BLaER1 (cell line): ENCODE measurements at regions not wholly inside any gene's neighbourhood (a gene's known extent, or its start where the extent isn't known, plus 50 kb on each side); places are given as distances from the start of the nearest gene placed in this dataset.

Experiments
- H3K27ac ChIP-seq: shearing (Covaris generic); formaldehyde crosslinking; 2 replicates; pipeline ENCODE4 v1.8.1; 2022
- H3K27me3 ChIP-seq: shearing (Covaris generic); formaldehyde crosslinking; 2 replicates; pipeline ENCODE4 v1.8.1; 2022
- H3K36me3 ChIP-seq: shearing (Covaris generic); formaldehyde crosslinking; 2 replicates; pipeline ENCODE4 v1.8.1; 2022
- H3K4me1 ChIP-seq: shearing (Covaris generic); formaldehyde crosslinking; 2 replicates; pipeline ENCODE4 v1.8.1; 2022
- H3K4me2 ChIP-seq: shearing (Covaris generic); formaldehyde crosslinking; 2 replicates; pipeline ENCODE4 v1.8.1; 2022
- H3K4me3 ChIP-seq: shearing (Covaris generic); formaldehyde crosslinking; 2 replicates; pipeline ENCODE4 v1.8.1; 2022
- H3K9ac ChIP-seq: shearing (Covaris generic); formaldehyde crosslinking; 2 replicates; pipeline ENCODE4 v1.8.1; 2022
- H3K9me3 ChIP-seq: shearing (Covaris generic); formaldehyde crosslinking; 2 replicates; pipeline ENCODE4 v1.8.1; 2022
- H4K20me1 ChIP-seq: shearing (Covaris generic); formaldehyde crosslinking; 2 replicates; pipeline ENCODE4 v1.8.1; 2022
- Cebpa-rat ChIP-seq: shearing (Covaris generic); IDR thresholded peaks from 2 replicates; pipeline ENCODE4 v1.8.1; 2022

DNA sequence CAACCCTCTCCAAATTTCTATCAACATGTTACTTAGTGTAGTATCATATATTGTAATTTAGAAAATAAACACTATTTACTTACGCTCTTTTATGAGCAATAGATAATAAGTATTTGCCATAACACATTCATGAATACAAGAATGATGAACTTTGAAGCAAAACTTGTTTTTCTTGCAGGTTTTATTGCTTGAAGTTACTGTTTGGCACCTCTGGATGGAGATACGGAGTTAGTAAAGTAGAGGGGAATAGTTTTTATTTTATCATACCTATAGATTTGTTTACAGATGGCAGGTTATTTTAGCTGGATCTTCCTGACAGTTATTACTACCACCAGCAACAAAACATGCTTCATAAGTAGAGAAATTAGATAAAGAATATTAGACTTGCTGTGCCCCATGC is 274.2 kb upstream of the LRRTM4 start:
- no peak for TF ChIP-seq Cebpa-rat
- Histone ChIP-seq H3K4me3 (no peak overlapping the region), H4K20me1 (no peaks in the 10 kb centered on the region), H3K4me1 (no peaks in the 10 kb centered on the region), H3K9ac (no peak overlapping the region), H3K27ac (no peak overlapping the region), H3K36me3 (no peaks in the 10 kb centered on the region), H3K4me2 (no peak overlapping the region), H3K9me3 (no peaks in the 10 kb centered on the region), H3K27me3 (no peaks in the 10 kb centered on the region)

DNA sequence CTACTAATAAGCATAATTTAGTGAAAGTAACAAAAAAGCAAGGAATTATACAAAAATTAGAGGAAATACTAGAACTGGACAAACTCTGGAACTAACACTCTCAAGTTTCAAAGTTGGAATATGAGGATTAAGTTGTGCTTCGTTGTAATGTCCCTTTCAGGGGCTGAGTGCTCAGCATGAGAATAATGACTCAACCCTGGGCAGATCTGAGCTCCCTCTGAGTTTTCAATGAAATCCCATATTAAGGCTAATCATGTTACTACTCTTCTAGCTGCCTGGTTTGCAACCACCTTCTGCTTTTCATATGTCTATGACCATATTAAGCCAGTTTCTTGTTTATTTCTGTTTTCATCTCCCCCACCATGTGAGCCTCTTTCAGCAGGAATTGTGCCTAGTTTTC is 274.9 kb upstream of the LRRTM4 start:
- Histone ChIP-seq H3K4me3 (no peak overlapping the region), H3K27me3 (no peaks in the 10 kb centered on the region), H3K36me3 (no peaks in the 10 kb centered on the region), H3K4me1 (no peaks in the 10 kb centered on the region), H3K9ac (no peak overlapping the region), H3K9me3 (no peaks in the 10 kb centered on the region), H3K4me2 (no peak overlapping the region), H4K20me1 (no peaks in the 10 kb centered on the region), H3K27ac (no peak overlapping the region)
- no peak for TF ChIP-seq Cebpa-rat

GRCh38 chr2:77800410-77800809 is 278.2 kb upstream of the LRRTM4 start:
- no peaks in the 10 kb centered on the region for H3K36me3 ChIP-seq
- H3K4me3 ChIP-seq = no peak overlapping the region
- no peaks in the 10 kb centered on the region for H4K20me1 ChIP-seq
- no peaks in the 10 kb centered on the region for H3K9me3 ChIP-seq
- H3K4me1 ChIP-seq = no peaks in the 10 kb centered on the region
- no peak for TF ChIP-seq Cebpa-rat
- no peak overlapping the region for H3K4me2 ChIP-seq
- no peak overlapping the region for H3K9ac ChIP-seq
- no peaks in the 10 kb centered on the region for H3K27me3 ChIP-seq
- H3K27ac ChIP-seq = no peak overlapping the region

DNA sequence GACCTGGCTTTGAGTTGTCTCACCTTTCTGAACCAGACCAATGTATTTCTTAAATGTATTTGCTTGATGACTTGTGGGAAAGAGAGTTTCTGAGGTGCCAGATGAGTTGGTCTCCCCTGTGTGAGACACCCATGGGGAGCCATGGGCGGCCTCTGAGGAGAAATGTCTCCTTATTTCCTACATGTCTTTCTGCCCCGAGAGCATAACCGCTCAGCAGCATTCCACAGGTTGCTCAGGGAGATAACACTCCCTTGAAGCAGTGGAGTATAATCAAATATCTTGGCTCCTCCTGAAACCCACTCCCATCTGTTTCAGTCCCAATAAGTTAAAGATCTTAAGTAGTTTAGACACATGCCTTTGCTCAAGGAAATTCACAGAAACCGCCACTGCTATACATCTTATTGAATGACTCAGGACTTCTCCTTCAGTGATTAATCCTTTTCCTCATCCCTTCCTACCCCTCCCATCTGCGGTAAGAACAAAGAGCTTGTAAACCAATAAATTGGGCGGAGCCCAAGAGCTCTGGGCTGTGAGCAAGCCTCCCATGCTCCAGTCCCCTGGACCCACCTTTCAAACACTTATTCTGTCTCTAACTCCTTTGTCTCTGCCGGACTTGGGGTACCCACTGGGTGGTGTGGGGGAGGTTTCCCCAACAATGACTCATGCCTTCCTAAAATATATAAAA is 285.5 kb upstream of the LRRTM4 start:
- Histone ChIP-seq H3K27ac (no peak overlapping the region), H3K27me3 (no peaks in the 10 kb centered on the region), H3K36me3 (no peaks in the 10 kb centered on the region), H3K9ac (no peak overlapping the region), H3K9me3 (no peaks in the 10 kb centered on the region), H4K20me1 (no peaks in the 10 kb centered on the region), H3K4me1 (no peaks in the 10 kb centered on the region), H3K4me2 (no peak overlapping the region), H3K4me3 (no peak overlapping the region)
- no peak for TF ChIP-seq Cebpa-rat

GRCh38 chr2:77808599-77808998 is 286.4 kb upstream of the LRRTM4 start:
- no peaks in the 10 kb centered on the region for H3K9me3 ChIP-seq
- no peak overlapping the region for H3K27ac ChIP-seq
- TF ChIP-seq Cebpa-rat = no peak

DNA sequence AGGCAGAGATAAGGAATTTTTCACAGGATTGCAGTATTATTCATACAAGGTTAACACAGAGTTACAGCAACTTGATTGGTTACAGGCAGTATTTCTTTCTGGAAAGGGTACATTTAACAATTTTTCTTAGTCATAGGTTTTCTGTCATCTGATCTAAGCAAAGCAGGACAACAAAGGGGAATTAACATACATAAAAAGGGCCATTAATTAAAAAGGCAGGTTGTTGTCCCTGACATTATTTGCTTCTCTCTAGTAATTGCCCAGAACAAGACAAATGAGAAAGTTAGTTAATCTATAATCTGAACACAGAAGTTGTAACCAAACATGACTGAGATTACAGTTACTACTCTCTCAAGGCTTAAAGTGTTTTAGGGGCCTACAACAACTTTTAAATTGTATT is 291.4 kb upstream of the LRRTM4 start:
- Histone ChIP-seq H3K4me2 (no peak overlapping the region), H3K9me3 (no peaks in the 10 kb centered on the region), H3K27ac (no peak overlapping the region), H3K36me3 (no peaks in the 10 kb centered on the region), H3K27me3 (no peaks in the 10 kb centered on the region), H3K4me3 (no peak overlapping the region), H3K4me1 (no peaks in the 10 kb centered on the region), H4K20me1 (no peaks in the 10 kb centered on the region), H3K9ac (no peak overlapping the region)
- no peak for TF ChIP-seq Cebpa-rat

More at GRCh38 chr2:77808599-77808998, 286.4 kb upstream of the LRRTM4 start:
- Histone ChIP-seq H3K9ac (no peak overlapping the region), H3K4me3 (no peak overlapping the region), H4K20me1 (no peaks in the 10 kb centered on the region), H3K4me2 (no peak overlapping the region), H3K36me3 (no peaks in the 10 kb centered on the region), H3K4me1 (no peaks in the 10 kb centered on the region), H3K27me3 (no peaks in the 10 kb centered on the region)

- Histone ChIP-seq H3K4me3 (no peak overlapping the region), H3K4me1 (no peaks in the 10 kb centered on the region), H3K27ac (no peak overlapping the region), H4K20me1 (no peaks in the 10 kb centered on the region), H3K36me3 (no peaks in the 10 kb centered on the region), H3K9me3 (no peaks in the 10 kb centered on the region), H3K9ac (no peak overlapping the region), H3K4me2 (no peak overlapping the region), H3K27me3 (no peaks in the 10 kb centered on the region)
- no peak for TF ChIP-seq Cebpa-rat
Measured at GRCh38 chr2:77816618-77817017, 294.4 kb upstream of the LRRTM4 start.

DNA sequence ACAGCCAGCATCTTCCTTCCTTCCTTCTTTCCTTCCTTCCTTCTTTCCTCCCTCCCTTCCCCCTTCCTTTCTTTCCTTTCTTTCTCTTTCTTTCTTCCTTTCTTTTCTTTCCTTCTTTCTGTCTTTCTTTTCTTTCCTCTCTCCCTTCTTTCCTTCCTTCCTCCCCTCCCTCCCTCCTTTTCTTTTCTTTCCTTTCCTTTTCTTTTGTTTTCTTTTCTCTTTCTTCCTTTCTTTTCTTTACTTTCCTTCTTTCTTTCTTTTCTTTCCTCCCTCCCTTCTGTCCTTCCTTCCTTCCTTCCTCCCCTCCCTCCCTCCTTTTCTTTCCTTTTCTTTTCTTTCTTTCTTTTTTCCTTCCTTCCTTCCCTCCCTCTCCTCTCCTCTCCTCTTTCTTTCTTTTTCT is 296.0 kb upstream of the LRRTM4 start:
- Histone ChIP-seq H3K4me3 (no peak overlapping the region), H3K9ac (no peak overlapping the region), H3K27ac (no peak overlapping the region), H4K20me1 (no peaks in the 10 kb centered on the region), H3K27me3 (no peaks in the 10 kb centered on the region), H3K4me1 (no peaks in the 10 kb centered on the region), H3K4me2 (no peak overlapping the region), H3K9me3 (no peaks in the 10 kb centered on the region), H3K36me3 (no peaks in the 10 kb centered on the region)
- no peak for TF ChIP-seq Cebpa-rat

DNA sequence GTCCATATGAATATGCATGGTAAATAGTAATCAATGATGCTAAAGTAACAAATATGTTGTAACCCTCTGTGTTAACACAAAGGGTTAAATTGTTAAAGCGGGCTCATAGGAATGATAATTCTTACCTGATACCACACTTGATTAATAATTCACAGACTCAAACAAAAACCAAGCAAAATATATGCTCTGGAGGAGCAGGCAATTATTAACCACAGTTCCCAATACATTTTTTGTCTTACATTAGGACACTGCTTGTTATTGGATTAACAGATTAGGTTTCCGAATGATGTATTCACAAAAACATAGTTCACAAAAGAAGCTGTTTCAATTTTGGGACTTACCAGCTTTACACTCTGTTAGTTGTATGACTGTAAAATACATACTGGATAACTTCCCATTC is 300.9 kb upstream of the LRRTM4 start:
- no peak for TF ChIP-seq Cebpa-rat
- H3K9ac ChIP-seq = no peak overlapping the region
- no peaks in the 10 kb centered on the region for H3K4me1 ChIP-seq
- no peaks in the 10 kb centered on the region for H4K20me1 ChIP-seq
- no peak overlapping the region for H3K4me2 ChIP-seq
- H3K4me3 ChIP-seq = no peak overlapping the region
- no peak overlapping the region for H3K27ac ChIP-seq
- H3K36me3 ChIP-seq = no peaks in the 10 kb centered on the region
- H3K9me3 ChIP-seq = peaks cover 5% of the 10 kb centered on the region; the same call in 1 of the 2 replicates
- no peaks in the 10 kb centered on the region for H3K27me3 ChIP-seq

DNA sequence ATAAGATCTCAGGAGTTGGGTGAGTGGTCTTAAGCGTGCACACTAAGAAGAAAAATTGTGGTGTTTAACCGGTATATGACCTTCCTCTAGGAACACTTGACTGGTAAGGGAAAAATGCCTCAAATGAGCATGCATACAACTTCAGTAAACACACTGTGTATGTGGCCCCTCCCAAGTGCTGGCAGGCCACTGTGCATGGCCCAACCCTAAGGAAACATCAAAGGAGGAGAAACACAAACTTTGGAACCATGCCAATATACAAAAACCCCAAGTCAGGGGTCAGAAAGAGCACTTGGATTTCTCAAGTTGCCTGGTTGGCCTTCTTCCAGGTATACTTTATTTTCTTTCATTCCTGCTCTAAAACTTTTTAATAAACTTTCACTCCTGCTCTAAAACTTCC is 308.9 kb upstream of the LRRTM4 start:
- peaks cover 50% of the 10 kb centered on the region for H3K9me3 ChIP-seq
- H3K4me1 ChIP-seq = no peaks in the 10 kb centered on the region
- H3K36me3 ChIP-seq = no peaks in the 10 kb centered on the region
- no peak overlapping the region for H3K9ac ChIP-seq
- H4K20me1 ChIP-seq = no peaks in the 10 kb centered on the region
- no peak overlapping the region for H3K27ac ChIP-seq
- no peaks in the 10 kb centered on the region for H3K27me3 ChIP-seq
- H3K4me2 ChIP-seq = no peak overlapping the region
- H3K4me3 ChIP-seq = no peak overlapping the region
- no peak for TF ChIP-seq Cebpa-rat

GRCh38 chr2:77831471-77831870 is 309.3 kb upstream of the LRRTM4 start:
- Histone ChIP-seq H3K36me3 (no peaks in the 10 kb centered on the region), H3K4me3 (no peak overlapping the region), H3K9me3 (peaks cover 52% of the 10 kb centered on the region)

More at GRCh38 chr2:77831471-77831870, 309.3 kb upstream of the LRRTM4 start:
- H3K27ac ChIP-seq = no peak overlapping the region
- no peak overlapping the region for H3K4me2 ChIP-seq
- no peaks in the 10 kb centered on the region for H4K20me1 ChIP-seq
- H3K27me3 ChIP-seq = no peaks in the 10 kb centered on the region
- H3K4me1 ChIP-seq = no peaks in the 10 kb centered on the region
- TF ChIP-seq Cebpa-rat = no peak
- no peak overlapping the region for H3K9ac ChIP-seq
